ENCODE measurements at regions not wholly inside any gene's neighbourhood (a gene's known extent, or its start where the extent isn't known, plus 50 kb on each side); places are given as distances from the start of the nearest gene placed in this dataset.
A peak's percentile ranks its signal among the peaks of the same experiment; 100 is the strongest.

- ATAC-seq = no peak
- intact Hi-C loops (cut with DNase I, micrococcal nuclease) = no loop called here
- no peak for DNase-seq
These were observed 1041.3 kb upstream of the ADGRL4 start for GRCh38 chr1:80047791-80048190.

GRCh38 chr1:80044662-80045061, 1038.1 kb upstream of the ADGRL4 start:
- intact Hi-C loops (cut with DNase I, micrococcal nuclease) = no loop called here
- no peak for ATAC-seq

DNA sequence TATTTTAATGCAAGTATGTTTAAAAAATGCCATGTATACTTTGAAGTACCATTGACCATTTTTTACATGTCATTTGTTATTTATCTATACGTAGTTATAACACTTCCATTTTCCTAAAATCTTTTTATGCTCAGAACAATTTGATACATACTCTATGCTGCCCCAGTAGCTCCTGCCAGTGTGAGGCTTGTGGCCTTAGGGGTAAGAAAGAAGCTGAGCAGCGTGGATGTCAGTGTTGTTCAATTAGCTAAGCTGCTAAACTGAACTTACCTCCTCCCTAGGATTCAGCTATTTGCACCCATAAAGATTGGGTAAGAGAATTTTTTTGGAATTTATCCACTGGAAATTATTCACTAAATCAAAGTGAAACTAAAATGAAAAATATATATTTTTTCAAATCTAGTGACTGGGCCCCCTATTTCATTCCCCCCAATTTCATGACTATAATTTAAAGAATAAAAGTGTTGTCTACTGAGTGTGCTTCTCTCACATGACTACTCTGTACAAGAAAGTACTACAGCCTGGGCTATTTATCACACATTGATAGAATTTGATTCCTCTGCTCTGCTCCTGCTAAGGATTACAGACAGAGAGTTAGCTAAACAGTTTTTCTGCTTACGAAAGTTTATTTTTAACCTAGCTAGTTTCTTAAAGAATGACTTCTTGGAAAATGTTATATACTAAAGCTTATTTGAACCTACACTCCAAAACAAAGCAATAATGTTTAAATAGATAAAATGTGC, 1030.3 kb upstream of the ADGRL4 start:
- no peak for ATAC-seq
- intact Hi-C loops (cut with DNase I, micrococcal nuclease) = no loop called here
- no peak for DNase-seq

More at GRCh38 chr1:80044662-80045061, 1038.1 kb upstream of the ADGRL4 start:
- no peak for DNase-seq

DNA sequence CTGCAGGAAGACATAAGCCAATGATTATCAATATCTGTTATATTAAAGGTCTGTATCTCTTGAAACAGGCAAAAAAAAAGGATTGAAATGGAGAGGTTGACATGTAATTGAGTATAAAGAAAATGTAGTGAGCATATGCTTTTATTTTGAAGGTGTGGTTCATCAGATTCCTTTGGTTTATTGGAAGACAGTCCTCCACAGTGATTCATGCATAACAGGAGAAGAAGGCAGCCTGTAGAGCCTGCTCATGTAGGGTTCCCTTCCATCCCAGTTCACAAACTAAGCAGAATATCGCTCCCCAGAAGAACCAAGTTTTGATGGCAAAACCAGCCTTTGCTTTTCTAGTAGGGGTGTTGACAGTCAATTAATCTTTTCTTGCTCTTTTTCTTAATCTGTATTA, 1016.8 kb upstream of the ADGRL4 start:
- intact Hi-C loops (cut with DNase I, micrococcal nuclease) = no loop called here
- no peak for ATAC-seq
- no peak for DNase-seq

- DNase-seq (no peak), ATAC-seq (no peak)
- intact Hi-C loops (cut with DNase I, micrococcal nuclease) = no loop called here
These were observed 1015.4 kb upstream of the ADGRL4 start for GRCh38 chr1:80021891-80022290.

GRCh38 chr1:80018348-80018747, 1011.8 kb upstream of the ADGRL4 start:
- DNase-seq (no peak), ATAC-seq (no peak)
- intact Hi-C loops (cut with DNase I, micrococcal nuclease) = no loop called here

GRCh38 chr1:80008934-80009333, 1002.4 kb upstream of the ADGRL4 start:
- ATAC-seq = no peak
- DNase-seq = no peak
- intact Hi-C loops (cut with DNase I, micrococcal nuclease) = no loop called here

DNA sequence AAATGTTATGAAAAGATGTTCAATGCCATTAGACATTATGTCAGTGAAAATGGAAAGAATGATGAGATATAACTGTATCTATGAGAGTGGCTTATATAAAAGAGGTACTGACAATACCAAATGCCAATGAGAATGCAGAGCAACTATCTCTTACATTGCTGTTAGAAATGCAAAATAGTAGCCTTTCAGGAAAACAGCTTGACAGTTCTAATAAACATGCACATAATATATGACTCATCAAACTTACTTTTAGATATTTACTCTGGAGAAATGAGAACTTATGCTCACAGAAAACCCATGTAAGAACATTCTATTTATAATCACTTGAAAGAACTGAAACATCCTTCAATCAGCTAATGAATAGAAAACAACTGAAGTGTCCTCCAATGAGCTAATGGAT, 996.7 kb upstream of the ADGRL4 start:
- no peak for DNase-seq
- ATAC-seq = no peak
- intact Hi-C loops (cut with DNase I, micrococcal nuclease) = no loop called here

DNA sequence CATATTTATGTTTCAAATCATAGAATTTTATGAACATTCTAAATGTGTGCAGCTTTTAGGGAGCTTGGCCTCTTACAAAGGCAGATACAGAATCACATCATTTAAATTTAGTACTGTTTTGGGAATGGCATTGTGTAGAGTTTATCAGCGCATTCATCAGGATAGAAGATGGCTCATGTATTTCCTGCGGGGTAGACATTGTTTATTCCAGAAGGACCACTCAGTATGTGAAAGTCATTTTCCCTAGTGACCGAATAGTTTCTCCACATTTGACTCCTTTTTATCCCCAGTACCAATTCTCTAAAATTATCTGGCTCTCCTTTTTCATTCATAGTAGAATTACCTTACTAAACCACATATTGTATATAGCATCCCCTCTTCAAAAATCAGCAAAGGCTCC, 981.9 kb upstream of the ADGRL4 start:
- DNase-seq (no peak), ATAC-seq (no peak)
- intact Hi-C loops (cut with DNase I, micrococcal nuclease) = no loop called here

DNA sequence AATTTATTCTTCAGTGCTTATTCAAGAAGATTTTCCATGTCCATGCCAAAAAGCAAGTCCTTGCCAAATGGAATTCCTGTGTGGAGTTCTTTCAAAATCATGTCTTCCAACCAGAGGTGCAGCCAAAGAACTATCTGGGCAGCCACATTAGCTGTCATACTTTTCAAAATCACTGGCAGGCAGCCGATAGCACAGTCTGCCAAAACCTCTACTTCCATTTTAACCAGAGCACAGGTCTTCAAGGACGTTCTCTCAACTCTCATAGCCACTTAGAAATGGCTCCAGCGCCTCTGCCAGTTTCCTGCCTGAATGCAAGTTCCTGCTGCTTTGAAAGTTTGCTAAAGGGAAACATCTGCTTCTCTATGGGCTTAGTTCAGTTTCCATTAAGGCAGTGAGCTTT, 975.7 kb upstream of the ADGRL4 start:
- DNase-seq = peak; percentile 7 to 39
- ATAC-seq = no peak
- intact Hi-C loops (cut with DNase I, micrococcal nuclease) = no loop called here

- DNase-seq (no peak), ATAC-seq (no peak)
- intact Hi-C loops (cut with DNase I, micrococcal nuclease) = no loop called here
These were observed 975.0 kb upstream of the ADGRL4 start for GRCh38 chr1:79981481-79981880.

DNA sequence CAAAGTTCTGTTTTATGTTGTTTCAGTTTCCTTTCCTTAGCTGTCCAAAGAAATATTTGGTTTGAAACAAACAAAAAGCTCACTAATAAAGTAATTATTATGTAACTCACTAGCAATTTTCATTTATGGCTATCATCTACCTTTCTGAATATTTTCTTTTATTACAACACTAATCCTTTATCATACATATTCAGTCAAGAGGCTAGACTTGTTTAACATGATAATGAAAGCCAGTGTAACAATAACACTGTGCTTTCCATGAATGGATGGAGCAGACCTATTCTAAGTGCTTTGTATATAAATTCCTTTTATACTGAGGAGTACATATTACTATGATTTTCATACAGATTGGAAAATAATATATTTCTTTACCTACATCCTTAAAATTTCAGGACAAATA, 972.8 kb upstream of the ADGRL4 start:
- intact Hi-C loops (cut with DNase I, micrococcal nuclease) = no loop called here
- DNase-seq (no peak), ATAC-seq (no peak)

DNA sequence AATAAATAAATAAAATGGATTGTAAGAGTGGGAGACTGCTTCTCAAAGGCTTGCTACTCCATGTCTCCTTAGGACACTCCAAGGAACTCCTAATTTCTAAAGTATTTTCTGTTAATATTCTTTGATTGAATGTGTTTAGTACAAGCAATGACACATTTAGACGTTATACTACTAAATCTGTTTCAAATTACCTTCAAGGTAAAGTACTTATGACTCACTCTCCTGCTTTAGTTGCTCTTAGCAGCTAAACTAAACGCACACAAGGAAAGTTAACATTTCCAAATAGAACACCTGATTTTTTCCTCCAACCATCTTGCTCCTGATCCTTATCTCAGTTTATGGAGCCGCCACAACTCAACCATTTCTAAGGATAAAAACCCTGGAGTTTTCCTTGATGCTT, 969.8 kb upstream of the ADGRL4 start:
- DNase-seq (no peak), ATAC-seq (no peak)
- intact Hi-C loops (cut with DNase I, micrococcal nuclease) = no loop called here

- ATAC-seq = no peak
- intact Hi-C loops (cut with DNase I, micrococcal nuclease) = no loop called here
- no peak for DNase-seq
These were observed 968.1 kb upstream of the ADGRL4 start for GRCh38 chr1:79974659-79975058.

DNA sequence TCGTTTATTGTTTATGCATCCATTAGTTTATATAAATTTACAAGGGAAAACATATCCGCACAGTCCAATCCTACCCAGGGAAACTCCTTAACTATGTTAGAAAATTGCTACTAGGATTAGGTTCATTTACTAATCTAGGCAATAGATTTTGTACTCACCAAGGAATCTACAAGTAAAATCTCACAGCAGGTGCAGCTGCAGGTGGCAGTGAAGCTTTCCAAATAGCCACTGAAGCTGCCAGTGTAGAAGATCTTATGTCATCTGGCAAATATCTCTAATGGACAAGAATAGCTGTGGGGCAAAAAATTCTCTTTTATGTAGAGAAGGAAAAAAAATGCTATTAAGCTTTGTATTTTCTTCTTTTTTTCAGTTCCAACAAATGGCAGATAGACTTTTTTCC, 963.4 kb upstream of the ADGRL4 start:
- no peak for ATAC-seq
- intact Hi-C loops (cut with DNase I, micrococcal nuclease) = no loop called here

DNA sequence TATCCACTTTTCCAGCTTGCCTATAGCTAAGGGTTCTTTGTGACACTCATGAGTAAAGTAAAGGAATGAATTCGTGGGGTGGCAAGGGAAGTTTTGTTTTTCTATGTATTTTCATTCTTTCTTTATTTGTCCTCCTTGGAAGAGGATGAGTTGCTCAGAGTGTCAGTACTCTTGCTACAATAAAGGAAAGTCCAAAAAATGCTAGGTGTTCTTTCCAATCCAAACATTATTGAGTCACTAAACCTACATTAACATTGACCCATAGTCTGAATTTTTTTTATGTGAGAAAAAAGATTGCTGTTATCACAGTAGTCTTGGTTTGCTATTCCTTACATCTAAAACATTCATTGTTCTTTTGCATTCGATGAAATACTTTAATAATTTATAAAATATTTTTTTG, 959.9 kb upstream of the ADGRL4 start:
- intact Hi-C loops (cut with DNase I, micrococcal nuclease) = no loop called here
- ATAC-seq (no peak), DNase-seq (no peak)

More for the DNA sequence above, 963.4 kb upstream of the ADGRL4 start:
- DNase-seq = no peak

GRCh38 chr1:79959635-79960034, 953.1 kb upstream of the ADGRL4 start:
- no peak for DNase-seq
- ATAC-seq = no peak
- intact Hi-C loops (cut with DNase I, micrococcal nuclease) = no loop called here

DNA sequence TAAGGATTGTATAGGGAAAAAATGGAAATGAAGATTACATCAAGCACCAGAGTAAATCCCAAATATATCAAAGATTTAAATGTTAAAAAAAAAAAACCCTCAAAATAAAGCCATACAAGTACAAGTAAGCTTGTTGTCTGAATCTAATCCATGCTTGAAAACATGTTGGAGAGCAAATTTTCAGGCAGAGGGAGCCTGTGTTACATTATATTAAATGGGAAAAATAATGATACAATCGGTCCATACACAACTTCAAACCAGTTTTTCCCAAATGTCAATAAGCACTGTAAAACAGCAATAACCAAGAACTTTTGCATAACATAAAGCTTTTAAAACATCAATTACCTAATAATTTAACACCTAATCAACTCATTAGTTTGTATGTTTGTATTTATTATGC, 949.4 kb upstream of the ADGRL4 start:
- ATAC-seq (no peak), DNase-seq (no peak)
- intact Hi-C loops (cut with DNase I, micrococcal nuclease) = no loop called here

- intact Hi-C loops (cut with DNase I, micrococcal nuclease) = no loop called here
These were observed 944.0 kb upstream of the ADGRL4 start for GRCh38 chr1:79950511-79950910.

GRCh38 chr1:79945391-79945790, 938.9 kb upstream of the ADGRL4 start:
- no peak for ATAC-seq
- DNase-seq = no peak
- intact Hi-C loops (cut with DNase I, micrococcal nuclease) = no loop called here

More at GRCh38 chr1:79950511-79950910, 944.0 kb upstream of the ADGRL4 start:
- DNase-seq (no peak), ATAC-seq (no peak)

DNA sequence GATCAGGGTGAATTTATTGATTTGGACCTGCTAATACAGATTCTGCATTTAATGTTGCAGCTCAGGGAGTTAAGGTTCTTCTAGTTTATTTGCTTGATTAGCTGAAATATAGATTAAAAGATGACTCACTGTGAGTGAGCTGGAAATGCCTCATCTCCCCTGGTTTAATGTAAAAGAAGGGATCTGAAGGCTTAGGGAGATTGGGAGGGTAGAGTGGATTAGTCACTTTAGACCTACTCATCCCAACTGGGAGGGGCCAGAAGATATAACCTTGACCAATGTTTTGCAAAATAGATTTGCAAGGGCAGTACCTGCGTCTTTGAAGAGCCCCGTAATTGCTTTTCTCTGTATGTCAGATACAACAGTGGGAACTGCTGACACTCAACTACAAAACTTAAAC, 922.8 kb upstream of the ADGRL4 start:
- intact Hi-C loops (cut with DNase I, micrococcal nuclease) = no loop called here
- DNase-seq (no peak), ATAC-seq (no peak)

Data from left colon (tissue), 2 donors.